GM12892 (cell line): ENCODE measurements at regions not wholly inside any gene's neighbourhood (a gene's known extent, or its start where the extent isn't known, plus 50 kb on each side); places are given as distances from the start of the nearest gene placed in this dataset.

Source experiments
- DNase-seq: peaks from one replicate; pipeline ENCODE4 v3.0.0; 2011; ENCODE audit not compliant: insufficient read length
- FAIRE-seq: peaks from 2 replicates; lab custom pipeline; 2011; peaks lifted over from hg19 to GRCh38; lab: Jason Lieb, UNC
- POLR2A ChIP-seq: IDR thresholded peaks from 2 replicates; pipeline ENCODE4 v1.6.1; 2011; ENCODE audit warnings: low read depth, low read length, control low read depth
- POLR2AphosphoS5 ChIP-seq: IDR thresholded peaks from 2 replicates; pipeline ENCODE4 v1.6.1; 2011; ENCODE audit warnings: low read depth, low read length, control low read depth
- TAF1 ChIP-seq: IDR thresholded peaks from 2 replicates; pipeline ENCODE4 v1.6.1; 2011; ENCODE audit warnings: low read depth, mild to moderate bottlenecking, control low read depth, low read length, borderline replicate concordance

DNA sequence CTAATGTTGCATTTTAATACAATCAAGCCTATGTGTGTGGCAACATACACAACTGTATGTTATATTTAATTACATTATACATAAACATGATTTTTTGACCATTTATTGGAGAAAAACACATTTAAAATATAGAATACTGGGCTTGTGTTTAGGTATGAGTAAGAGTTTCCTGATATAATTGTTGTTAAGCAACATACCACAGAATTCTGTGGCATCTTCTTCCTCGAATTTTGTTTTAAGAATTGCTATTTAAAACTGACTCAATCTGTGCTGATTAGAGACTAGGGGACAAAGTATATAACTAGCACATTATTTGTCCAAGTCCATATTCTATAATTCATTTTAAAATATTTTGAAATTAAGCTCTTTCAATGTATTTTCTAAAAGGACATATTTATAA is 376.8 kb upstream of the THBS1 start:
- TF ChIP-seq POLR2A = no peak
- TF ChIP-seq TAF1 = no peak
- no peak for TF ChIP-seq POLR2AphosphoS5
- FAIRE-seq (no peak), DNase-seq (no peak)

DNA sequence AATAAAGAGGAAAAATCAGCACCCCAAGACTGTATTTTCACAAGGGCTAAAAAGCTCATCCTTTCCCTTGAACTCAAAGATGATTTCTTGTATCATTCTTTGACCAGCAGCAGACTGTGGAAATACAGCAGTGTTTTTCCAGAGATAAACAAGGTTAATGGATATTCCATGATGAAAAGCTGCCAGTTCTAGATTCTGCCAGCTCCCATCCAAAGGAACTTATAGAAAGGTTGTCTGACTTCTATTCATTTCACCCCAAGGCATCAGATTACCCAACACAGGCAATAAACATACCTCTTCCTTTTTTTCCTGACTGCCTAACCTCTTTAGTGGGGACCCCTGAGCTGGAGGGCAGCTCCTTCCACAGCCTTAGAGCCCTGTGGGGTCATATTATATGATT is 375.8 kb upstream of the THBS1 start:
- TF ChIP-seq TAF1 (no peak), POLR2AphosphoS5 (no peak), POLR2A (no peak)
- FAIRE-seq (no peak), DNase-seq (no peak)

DNA sequence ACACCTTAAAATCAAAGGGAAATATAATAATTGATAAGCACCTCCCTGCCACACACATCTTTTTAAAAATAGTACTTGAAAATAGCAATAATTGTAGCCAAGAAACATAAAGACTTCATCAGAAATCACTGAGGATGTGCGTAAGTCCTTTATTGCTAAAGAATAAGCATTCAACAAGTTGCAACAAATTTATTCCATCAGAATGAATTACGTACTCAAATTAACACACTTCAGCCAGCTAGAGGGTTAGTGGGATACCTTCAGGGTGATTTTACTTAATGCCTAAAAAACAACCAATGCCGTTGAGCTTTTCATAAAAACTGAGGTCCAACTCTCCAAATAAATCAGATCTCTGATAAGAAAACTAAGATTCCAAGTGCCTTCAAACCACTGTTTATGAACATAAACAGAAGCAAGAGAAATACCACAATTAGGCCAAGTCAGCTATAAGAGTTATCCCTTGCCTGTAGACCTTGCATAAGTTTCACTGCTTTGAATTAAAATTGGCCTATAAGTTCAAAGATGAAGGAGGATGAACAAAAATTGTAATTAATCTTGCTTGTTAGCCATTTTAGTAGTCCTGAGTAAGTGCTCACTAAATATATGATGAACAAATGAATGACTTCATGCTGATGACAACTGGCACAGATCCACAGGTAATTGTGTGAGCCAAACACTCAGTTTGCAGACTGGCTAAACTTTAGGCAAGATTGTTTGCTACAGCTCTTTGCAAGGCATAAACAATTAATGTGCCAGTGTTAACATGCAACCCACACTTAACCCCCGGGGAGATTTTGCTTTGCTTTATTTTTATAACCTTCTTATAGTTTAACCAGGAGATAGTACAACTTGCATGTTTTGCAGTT is 375.1 kb upstream of the THBS1 start:
- no peak for FAIRE-seq
- DNase-seq = no peak
- TF ChIP-seq POLR2AphosphoS5 (no peak), TAF1 (no peak), POLR2A (no peak)

DNA sequence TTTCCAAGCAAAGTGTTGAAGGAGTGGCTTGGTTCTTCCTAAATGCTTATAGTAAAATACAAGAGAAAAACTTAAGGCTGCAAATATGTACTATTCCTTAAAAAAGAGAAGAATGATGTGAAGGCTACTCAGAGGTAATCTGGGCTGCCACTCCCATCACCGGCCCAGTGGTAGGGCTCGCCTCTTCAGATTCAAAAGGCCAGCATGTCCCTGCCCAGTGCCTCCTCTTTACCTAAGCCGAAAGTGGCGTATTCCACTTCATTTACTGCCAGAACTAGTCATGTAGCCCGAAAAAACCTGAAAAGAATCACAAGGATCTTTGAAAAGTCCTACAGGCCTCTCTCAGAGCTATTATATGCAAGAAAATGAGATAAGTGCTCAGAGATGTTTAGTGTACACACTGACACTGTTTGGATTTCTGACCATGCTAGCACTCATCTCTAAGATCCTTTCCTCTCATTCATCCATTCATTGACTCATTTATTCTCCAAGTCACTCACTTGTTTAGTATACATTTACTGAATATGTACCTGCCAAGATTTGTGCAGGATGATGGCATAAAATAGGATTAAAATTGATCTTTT is 373.3 kb upstream of the THBS1 start:
- no peak for DNase-seq
- TF ChIP-seq POLR2A = no peak
- TF ChIP-seq TAF1 = no peak
- TF ChIP-seq POLR2AphosphoS5 = no peak
- FAIRE-seq = no peak

DNA sequence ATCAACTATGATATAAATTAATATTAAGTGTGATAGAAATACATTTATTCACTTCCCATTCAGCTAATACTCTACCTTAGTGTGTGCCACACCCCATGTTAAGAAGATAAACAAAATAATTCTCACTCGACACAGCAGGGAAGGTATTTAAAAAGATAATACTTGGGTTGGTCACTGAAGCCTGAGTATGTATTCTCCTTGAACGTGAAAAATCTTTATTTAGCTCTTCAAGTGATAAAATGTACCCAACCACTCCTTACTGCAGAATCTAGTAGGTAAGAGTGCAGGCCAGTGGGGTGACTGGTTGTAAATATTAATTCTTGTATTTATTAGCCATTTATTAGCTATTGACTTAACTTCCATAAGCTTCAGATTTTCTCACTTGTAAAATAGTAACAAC is 372.7 kb upstream of the THBS1 start:
- DNase-seq (no peak), FAIRE-seq (no peak)

DNA sequence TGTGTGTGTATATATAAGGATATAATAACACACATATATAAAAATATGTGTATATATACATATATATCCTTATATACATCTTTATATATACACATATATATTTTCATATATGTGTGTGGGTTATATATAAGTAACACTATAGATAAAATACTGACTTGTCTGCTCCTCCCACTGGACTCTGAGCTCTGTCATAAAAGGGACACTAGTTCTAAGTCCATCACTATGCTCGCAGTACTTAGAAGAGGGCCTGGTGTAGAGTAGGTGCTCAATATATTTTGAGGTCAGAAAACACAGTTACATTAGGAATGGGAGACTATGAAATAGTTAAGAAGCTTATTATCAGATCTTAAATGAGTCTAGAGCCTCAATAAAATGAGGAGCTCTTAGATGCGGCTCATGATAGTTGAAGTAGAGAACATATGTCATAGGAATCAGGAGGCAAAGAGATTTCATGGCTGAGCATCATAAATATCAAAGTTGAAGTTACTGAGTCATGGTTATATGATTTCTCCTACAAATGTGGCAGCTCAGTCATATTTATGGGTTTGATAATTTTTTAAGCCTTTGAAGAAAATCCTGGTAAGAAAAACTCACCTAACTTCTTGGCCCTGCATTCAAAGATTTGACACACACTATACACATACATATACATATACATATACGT is 371.2 kb upstream of the THBS1 start:
- no peak for FAIRE-seq
- no peak for DNase-seq
- no peak for TF ChIP-seq POLR2AphosphoS5

More for the DNA sequence above, 372.7 kb upstream of the THBS1 start:
- TF ChIP-seq TAF1 (no peak), POLR2A (no peak), POLR2AphosphoS5 (no peak)

DNA sequence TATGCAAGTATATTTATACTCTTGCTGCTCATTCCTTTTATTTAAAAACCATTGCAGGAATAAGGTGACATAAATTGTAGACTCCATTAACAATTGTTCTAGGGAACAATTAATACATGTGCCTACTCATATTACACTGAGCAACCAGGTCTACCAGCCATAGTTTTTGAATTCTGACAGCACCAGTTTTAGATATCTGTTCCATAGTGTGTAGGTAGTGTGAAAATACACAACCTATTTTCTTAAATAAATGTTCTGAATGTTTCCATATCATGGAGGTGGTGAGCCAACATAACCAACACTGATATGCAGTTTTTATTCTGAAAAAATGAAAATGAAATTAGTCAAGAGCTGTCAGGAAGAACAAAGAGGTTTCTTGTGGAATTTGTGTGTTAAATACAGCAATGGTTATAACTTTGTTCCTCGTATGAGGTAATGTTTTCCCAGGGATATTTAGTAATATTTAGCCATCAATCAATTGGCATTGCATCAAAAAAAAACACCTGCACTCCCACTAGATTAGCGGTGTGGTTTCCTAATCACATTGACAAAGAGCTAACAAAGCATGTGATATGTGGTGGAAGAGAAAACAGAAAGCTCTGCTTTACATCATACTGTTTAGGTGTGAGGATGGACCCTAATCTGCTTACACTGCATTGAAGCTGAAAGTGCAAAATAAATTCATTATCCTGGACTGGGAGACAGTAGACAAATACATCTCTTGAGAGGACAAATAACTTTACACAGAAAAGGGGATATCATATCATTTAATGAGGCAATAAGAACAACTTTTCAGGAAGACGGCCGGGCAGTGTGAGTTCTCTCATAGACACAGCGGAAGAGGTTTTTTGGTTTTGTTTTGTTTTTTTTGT is 369.5 kb upstream of the THBS1 start:
- no peak for FAIRE-seq
- no peak for DNase-seq
- no peak for TF ChIP-seq POLR2AphosphoS5
- TF ChIP-seq POLR2A = no peak
- no peak for TF ChIP-seq TAF1

DNA sequence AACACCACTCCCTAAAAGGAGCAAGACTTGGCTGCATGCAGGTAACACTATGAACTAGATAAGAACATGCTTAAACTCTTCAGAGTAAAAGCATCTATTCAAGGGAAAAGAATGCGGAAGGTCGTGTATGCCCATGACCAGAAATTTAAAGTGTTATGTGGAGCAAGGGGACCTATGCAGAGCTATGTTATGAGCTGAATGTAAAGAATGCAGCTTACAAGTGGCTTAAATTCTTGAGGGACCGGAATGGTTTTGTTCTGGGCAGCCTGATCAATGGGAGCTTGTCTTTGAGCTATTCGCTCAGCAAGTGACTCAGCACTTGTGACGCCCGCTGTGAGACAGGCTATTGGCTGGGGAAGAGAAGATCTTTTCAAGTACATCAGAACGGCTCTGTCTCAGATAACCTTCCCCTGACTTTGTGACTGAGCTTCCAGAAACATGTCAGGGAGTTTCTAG is 367.5 kb upstream of the THBS1 start:
- FAIRE-seq = no peak
- no peak for DNase-seq
- no peak for TF ChIP-seq TAF1

DNA sequence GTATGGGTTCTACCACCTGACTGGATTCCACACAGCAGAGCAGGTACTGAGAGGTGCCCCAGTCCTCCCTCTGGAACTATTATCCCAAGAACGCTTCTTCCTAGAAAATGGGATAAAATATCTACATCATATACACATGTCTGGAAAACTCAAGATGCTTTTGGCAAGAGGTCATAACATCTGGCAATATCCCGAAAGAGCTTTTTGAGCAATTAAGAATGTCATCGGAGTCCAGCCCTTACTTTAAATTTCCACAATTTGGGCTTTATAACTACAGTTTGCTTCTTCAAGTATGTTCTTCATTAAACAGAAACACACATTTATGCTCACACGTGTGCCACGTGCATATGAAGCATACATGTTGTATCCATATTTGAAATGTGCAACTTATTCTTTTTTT is 365.9 kb upstream of the THBS1 start:
- DNase-seq (no peak), FAIRE-seq (no peak)
- no peak for TF ChIP-seq TAF1
- no peak for TF ChIP-seq POLR2A
- no peak for TF ChIP-seq POLR2AphosphoS5

DNA sequence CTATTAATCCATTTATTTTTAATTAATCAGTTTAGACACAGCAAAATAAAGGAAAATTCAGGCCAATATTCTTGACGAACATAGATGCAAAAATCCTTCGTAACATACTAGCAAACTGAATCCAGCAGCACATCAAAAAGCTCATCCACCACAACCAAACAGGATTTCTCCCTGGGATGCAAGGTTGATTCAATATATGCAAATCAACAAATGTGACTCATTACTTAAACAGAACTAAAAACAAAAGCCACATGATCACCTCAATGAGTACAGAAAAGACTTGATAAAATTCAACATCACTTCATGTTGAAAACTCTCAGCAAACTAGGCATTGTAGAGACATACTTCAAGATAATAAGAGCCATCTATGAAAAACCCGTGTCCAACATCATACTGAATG is 364.1 kb upstream of the THBS1 start:
- DNase-seq (no peak), FAIRE-seq (no peak)
- no peak for TF ChIP-seq TAF1
- TF ChIP-seq POLR2A = no peak
- TF ChIP-seq POLR2AphosphoS5 = no peak

DNA sequence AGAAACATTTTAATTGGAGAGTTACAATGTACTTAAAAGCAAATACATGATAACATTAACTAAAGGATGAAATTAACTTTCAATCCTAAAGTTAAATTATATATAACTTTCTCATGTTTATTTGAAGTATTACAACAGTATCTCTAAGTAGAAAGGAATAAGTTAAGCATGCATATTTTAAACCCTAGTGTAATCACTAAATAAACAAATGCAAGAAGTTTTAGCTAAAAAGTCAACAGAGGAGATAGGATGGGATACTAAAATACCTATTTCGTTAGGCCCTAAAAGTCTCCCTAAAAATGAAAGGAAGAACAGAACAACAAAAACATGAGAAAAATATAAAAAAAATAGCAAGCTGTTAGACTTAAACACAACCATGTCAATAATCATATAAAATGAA is 361.3 kb upstream of the THBS1 start:
- DNase-seq = no peak
- TF ChIP-seq TAF1 = no peak
- no peak for TF ChIP-seq POLR2AphosphoS5
- TF ChIP-seq POLR2A = no peak
- no peak for FAIRE-seq
